CD4-positive, alpha-beta T cell treated with Interleukin-1 beta for 1 hour (primary cell): ENCODE measurements at regions not wholly inside any gene's neighbourhood (a gene's known extent, or its start where the extent isn't known, plus 50 kb on each side); places are given as distances from the start of the nearest gene placed in this dataset.
"Not testable (repeated sequence)": the region's sequence is repeated elsewhere in the genome, so short reads cannot be mapped to it uniquely, and the experiment has no call there.

Experiments
- DNase-seq, 2 donors: peaks; one replicate each; pipeline ENCODE4 v3.0.0-alpha.2; 2020 to 2022

DNA sequence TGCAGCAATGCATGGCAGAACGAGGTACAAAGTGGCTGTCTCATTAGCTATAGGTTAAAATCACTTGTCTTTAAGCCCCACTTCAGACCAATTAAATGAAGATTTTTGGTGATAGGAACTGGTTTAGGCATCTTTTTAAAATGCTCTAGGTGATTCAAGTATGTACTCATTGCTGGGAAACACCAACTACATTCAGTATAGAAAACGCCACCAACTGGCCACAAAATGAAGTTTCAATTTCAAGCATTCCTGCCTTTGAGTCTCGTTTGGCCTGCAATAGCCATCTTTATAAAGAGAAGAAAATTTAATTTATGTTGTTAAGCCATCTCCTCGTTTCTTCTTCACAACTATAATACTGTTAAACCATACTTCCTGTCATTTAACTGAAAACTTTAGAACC, 587.9 kb downstream of the GBE1 start:
- no peak for DNase-seq

DNA sequence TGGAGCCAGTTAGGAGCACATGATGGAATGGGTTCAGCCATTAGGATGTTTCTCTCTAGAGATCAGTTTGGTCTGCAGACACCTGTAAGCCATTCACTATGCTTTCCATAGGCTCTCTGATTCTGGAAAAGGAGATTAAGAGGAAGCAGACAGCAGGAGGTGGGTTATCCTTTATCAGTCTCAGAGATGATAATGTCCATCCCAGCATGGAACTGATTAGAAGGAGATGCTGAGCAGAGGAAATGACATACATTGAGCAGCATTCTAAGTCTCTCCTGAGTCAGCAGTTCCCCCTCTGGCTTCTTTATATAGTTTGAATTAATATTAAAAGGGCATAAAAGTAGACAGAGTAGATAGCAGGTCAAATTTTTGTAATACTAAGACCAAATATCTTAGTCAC, 591.1 kb downstream of the GBE1 start:
- no peak for DNase-seq

DNA sequence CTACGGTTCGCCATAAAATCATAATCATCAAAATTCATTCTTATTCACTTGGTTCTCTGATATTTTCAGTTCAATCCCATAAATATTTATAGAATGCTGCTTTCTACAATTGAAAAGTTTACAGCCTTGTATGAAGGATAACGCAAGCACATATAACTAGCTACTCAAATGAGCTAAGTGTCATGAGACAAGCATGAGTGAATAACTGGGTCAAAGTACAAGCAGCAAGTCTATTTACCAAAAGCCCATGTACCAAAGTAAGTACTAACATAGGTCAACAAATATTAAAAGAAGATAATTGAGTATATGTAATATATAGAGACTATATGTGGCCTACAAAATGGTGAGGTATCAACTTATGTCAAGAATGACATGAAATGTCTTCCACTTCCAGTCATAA, 596.6 kb downstream of the GBE1 start:
- no peak for DNase-seq

DNA sequence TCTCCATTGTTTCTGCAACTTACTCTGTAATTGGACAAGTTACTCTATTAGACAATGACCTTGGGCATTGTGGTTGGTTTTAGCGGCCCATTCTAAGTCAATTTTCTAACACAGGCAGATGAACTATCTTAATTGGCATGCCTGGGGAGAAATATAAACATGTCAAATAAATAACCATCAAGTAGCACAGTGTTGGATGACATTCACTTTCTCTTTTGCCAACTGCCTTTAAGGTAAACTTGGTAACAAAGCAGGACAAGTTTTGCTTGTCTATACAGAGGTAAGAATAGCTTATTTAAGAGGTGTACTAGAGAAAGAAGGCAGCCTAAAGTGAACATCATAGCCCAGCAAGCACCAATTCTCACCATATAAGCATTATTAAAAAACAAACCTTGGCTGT, 599.6 kb downstream of the GBE1 start:
- no peak for DNase-seq

DNA sequence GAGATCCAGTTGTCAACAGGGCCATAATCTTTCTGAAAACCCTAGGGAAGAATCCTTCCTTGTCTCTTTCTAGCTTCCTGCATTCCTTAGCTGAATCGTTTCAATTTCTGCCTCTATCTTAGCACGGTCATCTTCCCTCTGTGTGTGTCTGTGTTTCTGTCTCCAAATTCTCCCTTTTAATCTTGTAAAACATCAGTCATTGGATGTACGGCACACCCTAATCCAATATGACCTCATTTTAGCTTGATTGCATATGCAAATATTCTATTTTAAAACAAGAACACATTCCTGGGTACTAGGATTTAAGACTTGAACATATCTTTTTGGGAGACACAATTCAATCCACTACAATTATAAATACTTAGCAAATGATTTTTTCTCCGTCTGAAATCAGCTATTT, 600.3 kb downstream of the GBE1 start:
- DNase-seq = no peak

DNA sequence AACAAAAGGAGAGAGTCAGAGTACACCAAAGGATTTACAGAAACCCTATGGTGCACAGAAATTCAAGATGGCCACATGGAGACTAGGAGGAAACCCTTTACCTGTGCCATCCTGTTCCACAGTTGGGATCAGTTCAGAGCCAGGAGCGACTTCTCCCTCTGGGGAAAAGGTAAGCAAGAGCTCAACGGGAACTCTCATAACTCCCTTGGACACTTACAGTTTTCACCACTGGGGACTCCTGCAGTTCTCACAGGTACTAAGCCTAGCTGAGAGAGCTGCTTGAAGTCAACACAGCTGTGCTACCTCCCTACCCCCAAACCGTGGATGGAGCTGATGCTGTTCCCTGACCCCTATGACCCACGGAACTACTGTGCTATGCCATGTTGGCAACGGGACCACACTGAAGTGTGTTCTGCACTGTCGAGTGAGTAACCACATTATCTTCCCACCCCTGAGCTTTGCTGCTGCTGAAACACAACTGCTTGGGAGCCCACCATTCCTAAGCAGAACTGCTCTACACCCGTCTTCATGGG, 606.8 kb downstream of the GBE1 start:
- no peak for DNase-seq

DNA sequence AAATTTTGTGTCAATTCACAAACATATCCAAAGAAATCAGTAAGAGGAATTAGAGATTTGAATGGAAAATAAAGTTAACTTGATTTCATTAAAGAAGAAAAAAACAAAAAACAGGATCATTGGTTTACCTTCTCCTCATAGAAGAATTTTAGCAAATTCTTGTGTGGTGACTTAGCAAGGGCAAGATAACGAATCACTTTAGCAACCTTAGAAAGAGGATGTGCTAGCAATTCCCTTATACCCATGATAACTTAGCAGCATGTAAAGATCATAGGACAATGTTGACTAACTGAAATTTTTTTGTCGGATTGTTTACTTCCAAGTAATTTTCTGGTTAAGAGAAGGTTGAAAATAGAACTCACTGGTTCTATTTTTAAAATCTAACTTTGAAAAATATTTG, 609.3 kb downstream of the GBE1 start:
- DNase-seq = no peak

DNA sequence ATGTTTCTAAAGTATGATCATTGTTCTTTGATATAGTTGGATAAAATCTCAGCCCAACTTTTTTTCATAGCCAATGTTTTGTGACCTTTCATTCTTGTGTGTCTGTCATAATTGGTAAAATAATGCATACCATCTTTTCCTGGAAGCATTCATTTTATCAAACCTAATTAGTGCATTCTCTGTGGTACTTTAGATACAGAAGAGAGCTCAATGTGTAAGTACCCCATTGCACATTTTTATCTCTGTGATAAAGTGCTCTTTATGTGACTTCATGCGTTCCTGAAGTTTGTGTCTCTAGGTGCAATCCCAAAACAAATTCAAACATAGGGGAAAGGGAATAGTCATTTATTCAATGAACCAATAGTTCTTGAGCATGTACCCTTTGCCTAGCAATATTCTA, 628.5 kb downstream of the GBE1 start:
- no peak for DNase-seq

DNA sequence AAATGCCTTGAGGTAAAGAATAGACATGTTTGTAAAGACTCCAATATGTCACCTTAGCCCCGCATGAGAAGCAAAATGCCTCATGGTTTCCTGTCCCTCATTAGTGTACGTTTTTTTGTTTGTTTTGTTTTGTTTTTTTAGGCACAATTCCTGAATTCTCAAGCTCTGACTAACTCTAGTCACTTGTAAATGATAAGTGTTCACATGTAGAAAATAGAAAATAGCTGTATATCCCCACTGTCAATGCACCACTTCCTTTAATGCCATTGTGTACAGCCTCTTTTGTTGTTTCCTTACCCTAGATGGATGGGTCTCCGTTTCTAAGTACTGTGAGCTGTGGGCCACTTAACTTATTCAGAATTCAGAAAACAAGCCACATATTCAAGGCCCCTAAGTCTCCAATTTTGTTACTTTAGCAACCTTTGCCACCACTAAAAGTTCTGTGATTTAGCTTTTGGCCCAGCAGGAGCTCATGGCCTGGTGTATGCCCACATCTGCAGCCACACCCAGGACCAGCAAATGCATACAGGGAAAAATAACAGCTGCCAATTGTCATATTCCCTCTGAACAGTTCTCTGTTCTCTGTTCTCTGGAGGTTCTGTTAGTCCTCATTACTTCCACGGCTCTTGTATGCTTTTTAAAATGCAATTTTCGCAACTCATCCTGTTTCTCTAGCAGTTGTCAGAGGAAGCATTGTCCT, 655.5 kb downstream of the GBE1 start:
- DNase-seq = no peak

DNA sequence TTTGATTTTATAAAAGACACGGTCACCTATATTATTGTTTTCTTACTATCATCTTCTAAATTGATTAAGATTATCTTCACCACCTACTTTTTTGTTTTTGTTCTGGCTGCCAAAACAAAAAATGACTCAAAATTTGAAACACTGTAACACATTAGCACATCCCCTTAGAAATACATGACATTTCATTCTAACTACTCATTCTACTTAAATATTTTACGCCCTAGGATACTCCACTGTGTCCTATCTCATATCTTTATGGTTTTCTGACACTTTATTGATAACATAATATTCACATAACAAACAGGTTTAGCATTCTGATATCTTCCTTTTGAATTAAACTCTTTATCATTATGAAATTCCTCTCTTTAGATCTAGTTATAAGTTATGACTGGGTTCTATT, 656.2 kb downstream of the GBE1 start:
- no peak for DNase-seq

DNA sequence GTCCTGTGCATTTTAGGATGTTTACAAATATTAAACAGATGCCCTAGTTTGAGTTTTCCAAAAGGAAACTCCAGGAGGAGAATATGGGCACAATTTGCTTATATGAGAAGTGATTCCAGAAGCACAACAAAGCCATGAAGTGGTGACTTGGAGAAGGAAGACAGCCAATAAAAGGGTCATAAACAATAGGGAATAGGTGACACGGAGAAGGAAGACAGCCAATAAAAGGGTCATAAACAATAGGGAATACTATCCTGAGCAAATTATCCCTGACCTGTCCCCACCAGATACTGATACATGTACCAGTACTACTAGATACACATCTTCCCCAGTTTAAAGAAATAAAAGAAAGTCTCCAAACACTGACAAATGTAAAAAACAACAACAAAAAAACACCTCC, 663.6 kb downstream of the GBE1 start:
- DNase-seq = no peak

DNA sequence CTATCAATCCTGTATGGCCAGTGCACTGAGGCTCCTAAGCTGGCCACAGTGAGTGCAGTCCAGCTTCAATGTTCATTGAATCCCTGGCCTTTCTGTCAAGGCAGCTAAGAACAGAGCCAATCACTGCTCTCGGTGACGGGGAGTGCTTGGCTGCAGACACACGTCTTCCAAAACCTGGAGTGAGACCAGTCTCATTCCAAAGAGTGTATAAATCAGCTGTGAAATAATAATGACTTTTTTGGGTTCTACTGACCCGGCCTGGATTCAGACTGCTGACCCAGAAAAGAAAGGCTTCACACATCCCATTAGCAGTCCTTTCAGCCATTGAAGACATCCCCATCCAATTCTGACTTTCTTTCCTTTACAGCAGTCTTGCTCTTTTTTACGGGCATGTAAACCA, 665.5 kb downstream of the GBE1 start:
- no peak for DNase-seq

DNA sequence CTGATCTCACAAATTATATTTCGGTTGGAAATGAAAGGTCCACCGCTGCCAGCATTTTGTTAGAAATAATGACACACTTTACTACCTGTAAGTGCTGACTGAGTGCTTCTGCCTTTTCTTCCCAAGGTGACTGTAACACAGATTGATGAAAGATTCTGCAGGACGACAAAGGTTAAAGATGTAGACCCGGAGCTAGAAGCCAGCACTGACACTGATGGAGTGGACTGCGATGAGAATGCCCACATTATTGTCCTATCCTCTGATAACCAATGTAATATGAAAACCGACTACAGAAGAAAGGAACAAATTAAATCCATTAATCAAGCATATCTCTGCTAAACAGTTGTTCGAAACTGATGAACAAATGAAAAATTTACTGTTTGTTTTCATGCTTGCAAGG, 666.5 kb downstream of the GBE1 start:
- DNase-seq = no peak

DNA sequence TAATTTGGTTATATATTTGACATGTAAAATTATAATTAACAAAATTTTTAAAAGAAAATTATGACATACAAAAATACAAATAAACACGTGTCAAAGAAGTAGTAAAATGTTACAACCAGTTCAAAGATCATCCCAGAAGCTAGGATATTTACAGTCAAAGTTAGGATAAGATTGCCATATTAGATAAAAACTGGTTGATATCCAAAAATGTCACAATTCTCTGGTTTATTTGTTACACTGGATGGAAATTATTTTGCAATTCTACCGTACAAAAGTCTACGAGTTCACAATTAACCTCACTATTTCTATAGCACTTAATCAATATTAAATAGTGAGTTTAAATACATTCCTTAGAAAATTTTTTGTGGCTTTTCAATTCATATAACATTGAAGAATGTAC, 673.8 kb downstream of the GBE1 start:
- no peak for DNase-seq

DNA sequence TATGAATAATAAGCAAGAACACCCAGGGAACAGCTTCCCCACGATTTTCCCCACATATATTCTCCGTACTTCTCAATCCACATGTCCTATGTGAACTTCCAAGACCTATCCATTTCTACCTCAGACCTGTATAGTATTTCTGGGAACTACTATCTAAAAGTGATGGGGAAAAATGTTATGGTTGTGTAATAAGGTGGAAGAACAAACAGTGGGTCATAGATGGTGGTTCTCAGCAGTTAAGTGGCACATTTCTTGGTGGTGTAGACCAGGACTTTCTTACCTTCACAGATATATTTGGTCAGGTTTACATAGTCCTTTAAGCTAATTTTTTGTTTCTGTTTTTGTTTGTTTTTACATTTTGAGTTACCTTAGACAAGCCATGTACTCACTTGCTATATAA, 675.1 kb downstream of the GBE1 start:
- DNase-seq = no peak

DNA sequence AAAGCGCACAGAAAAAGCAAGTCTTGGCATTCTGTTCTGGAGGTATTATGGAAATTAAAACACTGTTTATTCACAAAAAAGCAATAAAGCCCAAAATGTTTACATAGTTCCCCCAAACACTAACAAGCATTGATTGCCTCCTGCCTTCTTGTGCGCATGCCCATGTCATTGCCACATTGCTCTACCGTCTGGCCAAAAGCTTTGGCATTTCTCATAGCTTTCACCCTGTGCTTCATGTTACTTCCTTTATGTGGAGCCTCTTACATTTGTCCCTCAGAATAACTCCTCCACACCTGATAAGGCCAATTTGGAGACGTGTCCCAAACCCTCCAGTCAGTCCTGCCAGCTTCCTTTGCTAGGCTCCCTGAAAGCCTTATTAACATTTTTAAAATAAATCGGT, 680.8 kb downstream of the GBE1 start:
- no peak for DNase-seq

DNA sequence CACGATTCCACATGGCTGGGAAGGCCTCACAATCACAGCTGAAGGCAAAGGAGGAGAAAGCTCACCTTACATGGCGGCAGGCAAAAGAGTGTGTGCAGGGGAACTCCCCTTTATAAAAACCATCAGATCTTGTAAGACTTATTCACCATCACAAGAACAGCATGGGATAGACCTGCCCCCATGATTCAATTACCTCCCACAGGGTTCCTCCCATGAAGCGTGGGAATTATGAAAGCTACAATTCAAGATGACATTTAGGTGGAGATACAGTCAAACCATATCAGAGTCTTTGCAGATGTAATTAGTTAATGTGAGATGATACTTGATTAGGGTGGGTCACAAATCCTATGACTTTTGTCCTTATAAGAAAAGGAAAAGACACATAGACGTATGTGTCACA, 688.9 kb downstream of the GBE1 start:
- DNase-seq = no peak

DNA sequence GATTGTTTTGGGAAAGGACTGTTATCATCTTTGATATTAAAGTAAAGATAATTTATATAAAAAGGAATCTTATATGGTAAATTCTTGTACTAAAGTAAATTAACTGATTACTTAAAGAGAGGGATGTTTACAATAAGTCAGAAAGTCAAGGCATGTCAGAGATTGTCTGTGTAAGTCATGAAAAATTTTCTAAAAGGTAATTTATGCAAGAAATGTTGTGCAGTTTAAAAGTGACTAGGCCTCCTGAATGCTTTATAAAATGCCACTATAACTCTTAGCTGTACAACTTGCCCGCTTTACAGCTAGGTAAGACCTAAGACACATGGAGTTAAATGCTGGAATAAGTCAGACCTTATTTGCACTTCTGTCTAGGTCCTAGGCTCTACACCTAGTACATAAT, 692.9 kb downstream of the GBE1 start:
- no peak for DNase-seq

DNA sequence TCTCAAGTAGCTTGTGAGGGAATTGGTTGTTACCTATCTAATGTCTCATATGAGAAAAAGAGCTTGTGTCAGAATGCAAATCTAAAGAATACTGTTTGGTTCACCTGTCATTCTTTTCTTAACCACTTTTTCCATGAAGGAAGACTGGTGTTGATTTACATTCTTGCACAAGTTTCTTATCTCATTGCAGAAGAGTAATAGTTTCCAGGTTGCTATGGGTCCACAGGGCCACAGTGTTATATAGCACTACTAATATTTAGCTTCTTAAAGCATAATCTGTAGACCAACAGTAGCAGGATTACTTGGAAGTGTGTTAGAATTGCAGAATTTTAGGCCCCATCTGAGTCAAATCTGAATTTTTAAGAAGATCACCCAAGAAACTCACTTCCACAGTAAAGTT, 697.5 kb downstream of the GBE1 start:
- DNase-seq = no peak

DNA sequence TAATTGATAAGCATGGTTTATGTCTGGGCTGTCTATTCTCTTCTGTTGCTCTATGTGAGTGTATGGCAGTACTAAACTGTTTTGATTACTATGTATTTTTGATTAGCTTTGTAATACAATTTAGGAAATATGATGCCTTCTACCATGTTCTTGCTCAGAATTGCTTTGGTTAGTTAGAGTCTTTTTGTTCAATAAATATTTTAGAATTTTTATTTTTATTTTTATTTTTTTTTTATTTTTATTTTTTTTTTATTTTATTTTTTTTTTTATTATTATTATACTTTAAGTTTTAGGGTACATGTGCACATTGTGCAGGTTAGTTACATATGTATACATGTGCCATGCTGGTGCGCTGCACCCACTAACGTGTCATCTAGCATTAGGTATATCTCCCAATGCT, 710.3 kb downstream of the GBE1 start:
- DNase-seq = not testable (repeated sequence)

DNA sequence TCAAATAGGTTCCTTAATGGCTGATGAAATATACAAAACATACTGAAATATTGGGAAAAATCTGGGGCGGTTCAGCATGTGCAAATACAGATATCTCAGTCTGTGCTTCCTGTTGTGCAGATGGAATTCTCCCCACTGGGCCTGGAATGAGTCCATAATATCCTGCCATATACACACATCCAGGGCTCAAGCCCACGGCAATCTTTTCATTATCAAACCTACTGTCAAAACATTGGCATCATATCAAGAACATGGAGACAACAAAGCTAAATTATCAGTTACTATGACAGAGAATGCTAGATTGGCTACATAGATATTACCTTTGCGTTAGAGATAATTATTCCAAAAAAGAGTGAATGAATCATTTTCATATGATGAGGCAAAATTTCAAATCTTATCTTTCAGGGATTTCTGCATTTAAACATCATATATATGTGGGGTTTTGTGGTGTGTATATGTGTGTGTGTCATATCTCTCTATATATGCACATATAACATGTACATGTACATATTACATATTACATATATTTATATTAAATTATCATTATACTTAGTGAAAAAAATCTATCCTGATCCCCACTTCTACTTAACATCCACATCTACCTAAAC, 713.3 kb downstream of the GBE1 start:
- no peak for DNase-seq

DNA sequence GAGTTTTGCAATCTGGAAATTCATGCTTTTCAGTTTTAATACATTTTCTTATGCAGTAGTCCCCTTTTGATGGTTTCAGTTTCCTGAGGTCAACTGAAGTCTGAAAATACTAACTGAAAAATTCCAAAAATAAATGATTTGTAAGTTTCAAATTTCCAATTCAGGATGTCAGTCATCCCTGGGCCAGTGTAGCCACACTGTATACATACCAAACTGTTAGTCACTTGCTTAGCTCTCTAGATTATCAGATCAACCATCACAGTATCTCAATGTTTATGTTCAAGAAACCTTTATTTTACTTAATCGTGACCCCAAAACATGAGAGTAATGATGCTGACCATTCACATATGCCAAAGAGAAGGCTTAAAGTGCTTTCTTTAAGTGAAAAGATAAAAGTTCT, 715.5 kb downstream of the GBE1 start:
- no peak for DNase-seq

DNA sequence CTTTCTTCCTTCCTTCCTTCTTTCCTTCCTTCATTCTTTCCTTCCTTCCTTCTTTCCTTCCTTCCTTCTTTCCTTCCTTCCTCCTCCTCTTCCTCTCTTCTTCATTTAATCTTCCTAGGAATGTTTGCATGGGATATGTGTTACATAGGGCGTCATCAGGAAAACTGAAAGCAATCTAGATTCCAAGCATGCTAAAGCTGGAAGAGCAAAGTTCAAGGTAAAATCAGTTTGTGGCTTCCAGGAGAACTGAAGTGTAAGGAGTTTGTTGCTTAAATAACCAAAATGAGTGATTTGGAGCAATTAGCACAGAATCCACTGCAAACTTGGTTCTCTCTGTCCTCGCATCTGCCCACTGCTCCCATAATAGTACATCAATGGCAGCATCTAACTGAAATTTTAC, 716.2 kb downstream of the GBE1 start:
- DNase-seq = no peak

DNA sequence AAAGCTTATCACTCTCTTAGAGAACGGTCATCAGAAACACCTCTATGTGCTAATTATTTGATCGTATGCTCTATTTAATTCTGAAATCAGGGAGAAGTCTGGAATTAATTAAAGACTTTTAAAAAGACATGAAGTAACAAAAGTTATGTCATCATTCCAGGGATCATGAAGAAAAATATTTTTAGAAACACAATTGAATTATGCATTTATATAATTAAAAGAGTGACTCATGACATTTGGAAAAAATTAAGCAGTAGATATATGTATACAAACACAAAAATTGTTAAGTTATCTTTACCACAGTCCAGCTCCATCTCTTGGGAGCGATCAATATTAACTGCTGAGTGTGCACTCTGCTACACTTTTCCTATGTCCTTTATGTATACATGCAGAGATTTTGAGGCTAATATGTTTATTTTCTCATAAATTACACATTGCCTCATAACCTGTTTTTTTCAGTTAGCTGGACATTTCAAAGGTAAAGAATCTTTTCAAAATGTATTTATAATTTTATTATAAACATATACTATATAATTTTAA, 717.7 kb downstream of the GBE1 start:
- no peak for DNase-seq

DNA sequence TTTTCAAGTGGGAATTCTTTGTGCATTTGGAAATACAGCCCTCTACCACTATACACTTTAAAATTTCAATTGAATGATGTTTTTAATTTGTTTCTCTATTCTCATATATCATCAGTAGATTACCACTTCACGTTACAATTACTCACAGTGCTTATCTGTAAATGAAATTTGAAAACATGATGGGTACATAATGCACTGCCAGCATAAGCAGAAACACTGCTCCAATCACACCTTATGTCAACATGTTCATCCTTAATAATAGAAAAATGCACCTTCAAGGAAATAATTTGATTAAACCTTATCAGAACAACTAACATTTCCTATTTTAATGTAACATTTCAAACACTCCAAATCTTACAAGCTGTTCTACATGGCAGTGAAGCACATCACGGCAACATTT, 718.4 kb downstream of the GBE1 start:
- no peak for DNase-seq
